HK-2 (cell line): ENCODE measurements at regions not wholly inside any gene's neighbourhood (a gene's known extent, or its start where the extent isn't known, plus 50 kb on each side); places are given as distances from the start of the nearest gene placed in this dataset.
"Not testable (repeated sequence)": the region's sequence is repeated elsewhere in the genome, so short reads cannot be mapped to it uniquely, and the experiment has no call there.

Experiments used
- DNase-seq: peaks from one replicate; pipeline ENCODE4 v3.0.0-alpha.2; 2018; ENCODE audit not compliant: unreplicated experiment

- no peak for DNase-seq
Observed at GRCh38 chr2:35819033-35819432, 536.5 kb upstream of the CRIM1 start.

GRCh38 chr2:35818359-35818758 lies 537.2 kb upstream of the CRIM1 start:
- DNase-seq = not testable (repeated sequence)

DNA sequence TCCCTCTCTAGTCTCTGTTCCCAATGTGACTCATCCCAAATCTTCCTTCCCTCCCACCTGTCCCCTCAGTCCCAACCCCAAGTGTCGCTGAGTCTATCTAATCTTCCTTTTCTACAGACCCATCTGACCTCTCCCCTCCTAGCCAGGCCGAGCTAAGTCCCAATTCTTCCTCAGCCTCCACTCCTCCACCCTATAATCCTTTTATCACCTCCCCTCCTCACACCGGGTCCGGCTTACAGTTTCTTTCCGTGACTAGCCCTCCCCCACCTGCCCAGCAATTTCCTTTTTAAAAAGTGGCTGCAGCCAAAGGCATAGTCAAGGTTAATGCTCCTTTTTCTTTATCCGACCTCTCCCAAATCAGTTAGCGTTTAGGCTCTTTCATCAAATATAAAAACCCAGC lies 541.0 kb upstream of the CRIM1 start:
- not testable (repeated sequence) for DNase-seq

DNA sequence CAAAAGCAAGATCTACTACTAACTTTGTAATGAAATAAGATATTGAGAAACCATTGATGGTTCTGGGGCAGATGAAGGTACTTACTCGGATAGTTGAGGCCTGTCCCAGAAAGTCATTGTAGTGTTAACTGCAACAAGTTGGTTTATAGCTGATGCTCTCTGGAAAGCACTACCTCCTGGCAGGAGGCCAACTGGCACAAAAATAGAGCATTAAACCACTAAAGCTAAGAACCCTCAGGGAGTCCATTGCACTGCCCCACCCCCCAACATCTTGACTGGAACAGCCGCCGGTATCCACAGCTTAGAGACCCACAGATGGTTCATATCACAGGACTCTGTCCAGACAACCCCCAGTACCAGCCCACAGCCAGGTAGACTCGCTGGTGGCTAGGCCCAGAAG lies 552.5 kb upstream of the CRIM1 start:
- no peak for DNase-seq

DNA sequence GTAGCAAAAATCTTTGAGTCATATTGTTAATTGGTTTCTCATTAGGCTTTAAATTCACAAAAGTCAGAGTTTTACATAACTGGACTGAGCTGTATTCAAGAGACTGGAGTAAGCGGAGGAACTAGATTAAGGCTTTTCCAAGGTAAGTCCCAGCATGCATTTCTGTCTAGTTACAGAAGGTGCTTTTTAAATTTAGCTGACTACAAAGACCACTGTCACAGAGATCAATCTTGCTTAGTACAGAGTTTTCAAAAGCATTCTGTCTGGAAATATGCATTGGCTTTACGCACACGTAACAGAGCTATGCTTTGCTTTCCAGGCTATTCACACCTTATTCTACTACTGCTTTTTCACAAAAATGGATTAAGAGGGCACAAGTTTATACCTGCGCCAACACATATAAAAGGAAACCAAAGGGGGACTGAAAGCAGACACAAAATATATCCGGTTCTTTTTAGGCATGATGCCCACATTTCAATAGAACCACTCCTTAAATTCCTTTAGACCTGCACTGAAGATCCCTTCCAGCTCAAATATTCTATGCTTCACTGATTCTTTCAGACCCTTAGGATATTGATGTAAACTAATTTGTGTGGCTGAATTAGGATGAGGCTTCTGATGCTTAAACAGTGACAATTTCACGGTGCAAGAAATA lies 560.7 kb upstream of the CRIM1 start:
- DNase-seq = no peak

GRCh38 chr2:35790292-35790691 lies 565.3 kb upstream of the CRIM1 start:
- no peak for DNase-seq

DNA sequence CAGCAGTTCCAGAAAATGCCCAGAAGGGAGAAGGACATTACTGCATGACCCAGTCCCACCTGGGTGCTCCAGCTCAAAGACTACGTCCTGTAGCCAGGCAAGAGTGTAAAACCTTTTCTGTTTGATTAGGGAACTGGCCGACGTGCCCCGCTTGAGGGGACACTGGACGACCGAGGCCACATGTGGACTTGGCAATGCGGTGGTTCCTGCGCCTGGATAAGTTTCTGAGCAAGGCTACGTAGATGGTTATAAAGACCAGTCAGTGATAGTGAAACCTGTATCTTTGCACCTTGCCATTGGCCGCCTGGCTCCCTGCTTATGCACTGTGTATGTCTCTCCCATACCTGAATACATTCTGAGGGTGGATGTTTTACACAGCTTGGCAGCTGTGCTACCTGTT lies 567.0 kb upstream of the CRIM1 start:
- no peak for DNase-seq

DNA sequence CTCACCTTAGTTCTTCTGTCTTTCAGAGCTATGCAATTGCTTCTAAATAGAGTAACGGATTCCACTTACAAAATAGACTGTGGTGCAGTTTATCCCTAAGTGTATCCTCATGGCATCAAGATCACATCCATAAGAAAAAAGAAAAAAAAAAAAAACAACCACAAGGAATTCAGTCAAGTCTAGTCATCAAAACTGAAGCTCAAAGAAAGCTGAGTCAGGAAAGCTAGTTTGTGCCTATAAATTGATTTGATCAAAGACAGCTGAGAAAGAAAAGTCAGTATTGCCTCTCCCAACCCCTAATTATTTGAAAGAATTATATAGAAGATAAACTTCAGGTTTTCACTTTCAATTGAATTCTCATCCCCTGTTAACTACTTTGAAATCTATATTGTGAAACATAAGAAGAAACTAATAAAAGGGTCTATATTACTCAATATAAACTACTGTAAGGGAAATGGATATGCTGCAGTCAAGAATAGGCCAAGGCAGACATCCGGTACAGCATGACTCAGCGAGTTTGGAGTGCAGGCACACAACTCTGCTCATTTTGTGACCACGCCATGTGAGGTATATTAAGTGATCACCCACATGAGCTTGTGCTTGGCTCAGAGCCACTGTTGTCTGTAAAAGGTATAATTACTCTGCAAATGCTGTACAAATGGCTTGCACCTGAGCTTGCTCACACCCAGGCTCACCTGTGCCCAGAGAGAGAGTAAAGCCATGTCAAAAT lies 568.1 kb upstream of the CRIM1 start:
- no peak for DNase-seq

GRCh38 chr2:35785564-35785963 lies 570.0 kb upstream of the CRIM1 start:
- DNase-seq = no peak

DNA sequence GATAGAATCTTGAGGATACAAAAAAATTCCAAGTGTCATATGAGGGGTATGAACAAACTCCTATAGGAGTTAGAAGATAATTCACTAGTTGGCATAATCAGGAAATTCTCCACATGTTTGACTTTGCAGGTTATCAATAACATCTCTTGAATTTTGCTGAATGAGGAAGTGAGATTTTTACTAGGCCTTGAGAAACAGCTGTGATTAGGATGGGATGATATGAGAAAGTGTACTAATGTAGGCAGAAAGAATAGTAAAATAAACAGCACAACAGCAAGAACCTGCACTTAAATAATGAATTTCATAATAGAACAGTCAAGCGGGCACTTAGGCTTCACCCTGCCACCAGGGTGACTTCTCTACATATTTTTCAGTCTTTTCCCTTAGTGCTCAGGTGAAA lies 570.8 kb upstream of the CRIM1 start:
- no peak for DNase-seq

DNA sequence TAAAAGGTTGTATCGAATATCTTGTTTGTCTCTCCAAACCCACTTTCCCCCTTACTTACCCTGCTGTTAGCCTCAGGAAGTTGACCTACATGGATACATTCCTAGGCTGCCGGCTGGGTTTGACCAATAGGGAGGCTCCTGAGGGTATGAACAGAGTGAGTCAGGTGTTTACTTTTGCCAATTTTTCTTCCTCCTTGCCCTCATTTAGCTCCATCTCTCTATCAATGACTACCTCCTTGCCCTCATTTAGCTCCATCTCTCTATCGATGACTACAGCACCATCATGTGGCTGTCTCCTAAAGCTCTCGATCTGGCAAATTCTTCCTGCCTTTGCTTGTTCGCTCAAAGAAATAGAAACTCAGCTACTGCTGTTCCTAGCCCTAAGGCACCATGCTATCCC lies 571.9 kb upstream of the CRIM1 start:
- no peak for DNase-seq

DNA sequence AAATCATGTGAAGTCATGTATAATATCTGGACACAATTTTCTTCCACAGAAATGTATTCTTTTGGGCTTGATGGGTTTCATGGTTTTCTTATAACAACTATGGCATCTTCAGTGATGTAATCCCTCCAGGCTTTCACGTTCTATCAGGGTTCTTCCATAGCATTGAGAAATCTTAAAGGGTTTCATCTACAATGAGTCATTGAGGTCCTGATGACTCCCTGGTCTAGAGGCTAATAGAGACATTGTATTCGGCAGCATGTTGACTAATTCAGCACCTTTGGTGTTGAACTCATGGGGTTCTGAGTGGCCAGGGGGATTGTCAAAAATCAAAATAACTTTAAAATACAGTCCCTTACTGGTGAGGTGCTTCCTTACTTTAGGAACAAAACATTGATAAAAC lies 614.0 kb upstream of the CRIM1 start:
- DNase-seq = no peak

- DNase-seq = no peak
Observed at GRCh38 chr2:35731674-35732073, 623.9 kb upstream of the CRIM1 start.

DNA sequence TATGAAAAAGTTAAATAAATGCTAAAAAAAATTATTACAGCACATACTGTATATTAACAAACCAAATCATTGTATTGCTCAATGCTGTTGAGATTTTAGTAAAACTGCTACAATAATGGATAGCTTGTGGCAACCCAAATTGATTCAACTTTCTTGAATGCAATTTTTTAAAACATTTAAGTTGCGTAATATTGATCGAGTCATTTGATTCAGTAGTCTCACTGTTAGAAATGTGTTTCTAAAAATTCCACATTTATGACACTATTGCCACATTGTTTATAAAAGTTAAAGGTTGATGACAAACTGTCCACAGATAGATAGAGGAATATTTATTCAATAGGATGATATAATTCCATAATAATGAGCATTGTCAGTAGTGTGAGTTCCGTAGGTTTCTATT lies 640.7 kb upstream of the CRIM1 start:
- DNase-seq = no peak

DNA sequence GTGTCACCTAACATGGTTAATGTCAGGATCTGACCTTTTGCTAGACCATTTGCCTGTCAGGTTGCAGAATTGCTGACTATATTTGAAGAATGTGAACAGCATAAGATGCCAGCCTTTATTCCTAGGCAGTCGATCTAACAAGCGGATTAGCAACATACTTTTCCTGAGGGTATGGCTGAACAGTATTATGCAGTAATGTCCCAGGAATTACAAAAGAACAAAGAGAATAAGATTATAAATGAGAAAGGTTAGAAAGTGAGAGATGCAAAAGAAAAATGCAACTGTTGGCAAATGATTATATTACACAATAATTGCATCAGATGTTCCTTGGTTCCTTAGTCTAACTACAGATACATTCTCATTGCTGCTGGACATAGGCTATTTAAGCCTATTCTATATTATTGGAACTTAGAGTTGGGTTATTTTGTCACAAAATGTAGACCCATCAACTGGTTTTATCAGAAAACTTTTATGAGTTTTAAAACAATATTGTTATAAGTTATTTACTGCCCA lies 647.1 kb upstream of the CRIM1 start:
- DNase-seq = no peak

- DNase-seq = no peak
Observed at GRCh38 chr2:35688309-35688708, 667.3 kb upstream of the CRIM1 start.

DNA sequence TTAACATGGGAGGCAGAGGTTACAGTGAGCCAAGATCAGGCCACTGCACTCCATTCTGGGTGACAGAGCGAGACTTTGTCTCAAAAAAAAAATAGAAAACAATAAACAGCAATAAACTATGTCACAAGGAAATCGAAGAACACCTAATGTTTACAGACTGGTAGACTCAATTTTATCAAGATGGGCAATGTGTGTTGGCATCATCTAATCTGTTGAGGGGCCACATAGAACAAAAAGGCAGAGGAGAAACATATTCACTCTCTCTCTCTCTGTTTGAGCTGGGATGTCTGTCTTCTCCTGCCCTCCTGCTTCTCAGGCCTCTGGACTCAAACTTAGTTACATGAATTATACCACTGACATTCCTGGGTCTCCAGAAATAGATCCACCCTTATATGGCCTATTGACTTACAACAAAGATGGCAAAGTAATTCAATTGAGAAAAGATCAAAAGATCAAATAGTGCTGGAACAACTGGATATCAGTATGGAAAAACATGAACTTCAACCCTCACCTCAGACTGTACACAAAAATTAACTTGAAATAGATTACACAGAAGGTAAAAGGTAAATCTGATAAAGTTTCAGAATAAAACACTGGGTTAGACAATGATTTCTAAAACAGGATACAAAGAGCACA lies 703.8 kb upstream of the CRIM1 start:
- no peak for DNase-seq

DNA sequence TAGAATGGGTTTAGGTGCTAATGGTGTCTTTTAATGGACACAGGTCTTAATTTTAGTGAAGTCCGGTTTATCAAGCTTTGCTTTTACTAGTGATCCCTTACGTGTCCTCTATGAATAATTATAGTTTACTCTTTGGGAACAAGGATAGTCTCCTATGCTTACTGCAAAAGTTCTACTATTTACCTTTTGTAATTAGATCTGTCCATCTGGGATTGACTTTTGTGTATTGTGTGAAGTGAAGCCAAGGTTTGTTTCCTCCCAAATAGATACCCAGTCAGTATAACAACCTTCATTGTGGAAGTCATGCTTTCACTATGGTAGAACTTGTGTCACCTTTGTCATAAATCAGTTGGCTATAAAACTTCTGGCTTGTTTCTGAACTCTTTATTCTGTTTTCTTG lies 740.9 kb upstream of the CRIM1 start:
- DNase-seq = no peak

- DNase-seq = no peak
Observed at GRCh38 chr2:35606394-35606793, 749.2 kb upstream of the CRIM1 start.

GRCh38 chr2:35598310-35598709 lies 757.3 kb upstream of the CRIM1 start:
- DNase-seq = no peak

GRCh38 chr2:35591886-35592285 lies 763.7 kb upstream of the CRIM1 start:
- no peak for DNase-seq

- DNase-seq = no peak
Observed at GRCh38 chr2:35585972-35586371, 769.6 kb upstream of the CRIM1 start.

- DNase-seq = no peak
Observed at GRCh38 chr2:35582637-35583036, 772.9 kb upstream of the CRIM1 start.
